Mesendoderm (in vitro differentiated cells): ENCODE measurements at regions not wholly inside any gene's neighbourhood (a gene's known extent, or its start where the extent isn't known, plus 50 kb on each side); places are given as distances from the start of the nearest gene placed in this dataset.
"Not testable (repeated sequence)": the region's sequence is repeated elsewhere in the genome, so short reads cannot be mapped to it uniquely, and the experiment has no call there.

Experiments used
- DNase-seq: peaks from one replicate; pipeline ENCODE4 v3.0.0; 2013
- H2AK5ac ChIP-seq: 2 replicates; pipeline ENCODE4 v1.6.1; 2013; ENCODE audit warnings: low read length, inconsistent platforms
- H2BK120ac ChIP-seq: 2 replicates; pipeline ENCODE4 v1.6.1; 2013; ENCODE audit warnings: low read depth, mild to moderate bottlenecking, low read length, moderate library complexity, mixed read lengths
- H2BK15ac ChIP-seq: replicated peaks from 2 replicates; pipeline ENCODE4 v1.6.1; 2013; ENCODE audit warnings: low read depth, mild to moderate bottlenecking, moderate library complexity
- H2BK5ac ChIP-seq: 2 replicates; pipeline ENCODE4 v1.6.1; 2013; ENCODE audit warnings: low read length, inconsistent platforms
- H3K18ac ChIP-seq: 2 replicates; pipeline ENCODE4 v1.6.1; 2013; ENCODE audit warnings: mild to moderate bottlenecking, low read length, mixed read lengths
- H3K23ac ChIP-seq: one replicate; pipeline ENCODE4 v1.6.1; 2013; ENCODE audit warnings: low read length
- H3K27ac ChIP-seq: 2 replicates; pipeline ENCODE4 v1.5.1; 2013; ENCODE audit warnings: low read depth, mild to moderate bottlenecking, inconsistent platforms, low read length, moderate library complexity
- H3K27me3 ChIP-seq: 2 replicates; pipeline ENCODE4 v1.6.1; 2013; ENCODE audit warnings: low read length, control low read depth, mild to moderate bottlenecking, inconsistent platforms; ENCODE audit not compliant: insufficient read depth, poor library complexity
- H3K36me3 ChIP-seq: 2 replicates; pipeline ENCODE4 v1.6.1; 2013; ENCODE audit warnings: low read length, inconsistent platforms; ENCODE audit not compliant: control insufficient read depth, insufficient read depth
- H3K4ac ChIP-seq: one replicate; pipeline ENCODE4 v1.6.1; 2013; ENCODE audit warnings: low read depth, mild to moderate bottlenecking, low read length, moderate library complexity
- H3K4me1 ChIP-seq: 2 replicates; pipeline ENCODE4 v1.6.1; 2013; ENCODE audit warnings: low read depth, low read length, inconsistent platforms; ENCODE audit not compliant: control insufficient read depth
- H3K4me2 ChIP-seq: 2 replicates; pipeline ENCODE4 v1.6.1; 2013; ENCODE audit warnings: low read length
- H3K4me3 ChIP-seq: 2 replicates; pipeline ENCODE4 v1.5.1; 2013; ENCODE audit warnings: mild to moderate bottlenecking, low read length
- H3K56ac ChIP-seq: one replicate; pipeline ENCODE4 v1.6.1; 2013; ENCODE audit warnings: low read length
- H3K79me1 ChIP-seq: 2 replicates; pipeline ENCODE4 v1.6.1; 2013; ENCODE audit warnings: low read length, inconsistent platforms
- H3K79me2 ChIP-seq: 2 replicates; pipeline ENCODE4 v1.6.1; 2013; ENCODE audit warnings: mild to moderate bottlenecking, low read length; ENCODE audit not compliant: control insufficient read depth, insufficient read depth
- H3K9ac ChIP-seq: 2 replicates; pipeline ENCODE4 v1.6.1; 2013; ENCODE audit warnings: low read length, inconsistent platforms
- H4K5ac ChIP-seq: one replicate; pipeline ENCODE4 v1.6.1; 2013; ENCODE audit warnings: low read length
- H4K8ac ChIP-seq: one replicate; pipeline ENCODE4 v1.6.1; 2013; ENCODE audit warnings: low read depth, mild to moderate bottlenecking, control low read depth, low read length, moderate library complexity
- WGBS: extraction: QIAGEN DNeasy Blood & Tissue Kit; methylation state at CpG from one replicate; pipeline ENCODE4 v1.1.7; 2013; ENCODE audit warnings: low lambda C conversion rate, missing lambda C conversion rate; ENCODE audit not compliant: insufficient coverage; ENCODE audit errors: extremely low coverage; 5-methylcytosine and 5-hydroxymethylcytosine counted together

DNA sequence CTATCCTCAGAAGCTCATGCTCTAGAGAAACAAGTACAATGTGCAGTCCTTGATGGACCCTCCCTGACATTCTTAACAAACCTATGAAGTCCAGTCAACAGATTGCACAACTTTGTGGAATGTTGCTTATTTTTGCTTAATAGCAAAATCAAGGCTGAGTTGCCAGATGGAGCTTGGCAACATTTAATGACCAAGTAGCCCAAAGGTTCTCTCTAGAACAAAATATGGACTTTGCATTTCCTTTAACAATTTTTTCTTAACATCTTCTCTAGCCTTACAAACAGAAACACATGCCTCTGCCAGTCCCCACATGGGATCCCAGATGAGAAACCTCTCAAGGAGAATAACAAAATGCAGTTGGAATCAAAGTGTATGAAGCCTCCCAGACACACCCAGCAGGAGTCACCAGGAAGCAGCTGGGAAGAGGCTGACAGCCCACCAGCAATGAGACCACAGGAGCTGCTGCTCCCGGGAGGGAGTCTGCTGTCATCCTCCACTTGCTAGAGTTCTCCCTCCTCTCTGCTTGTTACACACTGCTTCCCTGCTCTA lies 422.5 kb upstream of the CDIN1 start:
- Histone ChIP-seq H3K36me3 (no peaks in the 10 kb centered on the region), H3K18ac (no peak overlapping the region), H4K5ac (no peak overlapping the region), H3K9ac (no peak overlapping the region), H3K4ac (no peak overlapping the region), H3K79me2 (no peaks in the 10 kb centered on the region), H3K56ac (no peak overlapping the region), H4K8ac (no peak overlapping the region), H3K4me1 (no peaks in the 10 kb centered on the region), H2BK15ac (no peak overlapping the region), H2BK120ac (no peak overlapping the region), H2AK5ac (no peak overlapping the region), H3K79me1 (no peaks in the 10 kb centered on the region), H3K27ac (no peak overlapping the region), H3K23ac (no peak overlapping the region), H3K4me3 (no peak overlapping the region), H3K27me3 (no peaks in the 10 kb centered on the region), H3K4me2 (no peak overlapping the region), H2BK5ac (no peak overlapping the region)
- DNase-seq: peak; percentile 13
- no CpG with 5 or more reads among the region's 1 CpG for WGBS

GRCh38 chr15:36160351-36160750 lies 419.1 kb upstream of the CDIN1 start:
- no CpG with 5 or more reads among the region's 1 CpG for WGBS
- Histone ChIP-seq H2BK120ac (no peak overlapping the region), H3K4ac (no peak overlapping the region), H2BK15ac (no peak overlapping the region), H3K79me1 (no peaks in the 10 kb centered on the region), H3K27me3 (no peaks in the 10 kb centered on the region), H3K4me3 (no peak overlapping the region), H3K18ac (no peak overlapping the region), H3K4me2 (no peak overlapping the region), H4K5ac (no peak overlapping the region), H3K23ac (no peak overlapping the region), H2BK5ac (no peak overlapping the region), H3K79me2 (no peaks in the 10 kb centered on the region), H3K27ac (no peak overlapping the region), H2AK5ac (no peak overlapping the region), H3K9ac (no peak overlapping the region), H3K56ac (no peak overlapping the region), H3K36me3 (no peaks in the 10 kb centered on the region), H4K8ac (no peak overlapping the region), H3K4me1 (no peaks in the 10 kb centered on the region)
- DNase-seq: no peak

GRCh38 chr15:36161108-36161507 lies 418.3 kb upstream of the CDIN1 start:
- no peak overlapping the region for H3K4ac ChIP-seq

GRCh38 chr15:36161771-36162212 lies 417.6 kb upstream of the CDIN1 start:
- Histone ChIP-seq H3K27me3 (no peaks in the 10 kb centered on the region), H3K9ac (no peak overlapping the region), H3K4me1 (no peaks in the 10 kb centered on the region), H3K18ac (no peak overlapping the region), H4K5ac (no peak overlapping the region), H4K8ac (no peak overlapping the region), H3K36me3 (no peaks in the 10 kb centered on the region), H3K4me3 (no peak overlapping the region), H3K56ac (no peak overlapping the region), H2BK5ac (no peak overlapping the region), H3K79me2 (no peaks in the 10 kb centered on the region), H3K4ac (no peak overlapping the region), H2BK120ac (no peak overlapping the region), H3K79me1 (no peaks in the 10 kb centered on the region), H3K27ac (no peak overlapping the region), H3K23ac (no peak overlapping the region), H2BK15ac (no peak overlapping the region), H3K4me2 (no peak overlapping the region), H2AK5ac (no peak overlapping the region)
- WGBS: no CpG with 5 or more reads among the region's 2 CpGs
- DNase-seq: peak; percentile 26

More at GRCh38 chr15:36161108-36161507, 418.3 kb upstream of the CDIN1 start:
- no peaks in the 10 kb centered on the region for H3K4me1 ChIP-seq
- no peaks in the 10 kb centered on the region for H3K79me1 ChIP-seq
- H2AK5ac ChIP-seq: no peak overlapping the region
- no peak overlapping the region for H3K4me3 ChIP-seq
- H2BK15ac ChIP-seq: no peak overlapping the region
- no peak overlapping the region for H2BK120ac ChIP-seq
- H3K27ac ChIP-seq: no peak overlapping the region
- H2BK5ac ChIP-seq: no peak overlapping the region
- no peaks in the 10 kb centered on the region for H3K36me3 ChIP-seq
- no peak overlapping the region for H3K23ac ChIP-seq
- no peaks in the 10 kb centered on the region for H3K27me3 ChIP-seq
- H3K4me2 ChIP-seq: no peak overlapping the region
- no peak overlapping the region for H3K18ac ChIP-seq
- no peak overlapping the region for H3K56ac ChIP-seq
- no peak overlapping the region for H4K8ac ChIP-seq
- H3K9ac ChIP-seq: no peak overlapping the region
- DNase-seq: no peak
- no peaks in the 10 kb centered on the region for H3K79me2 ChIP-seq
- no peak overlapping the region for H4K5ac ChIP-seq

GRCh38 chr15:36163983-36164382 lies 415.4 kb upstream of the CDIN1 start:
- not testable (repeated sequence) for H3K79me2 ChIP-seq, H3K27me3 ChIP-seq, H3K18ac ChIP-seq, H3K4ac ChIP-seq, H4K8ac ChIP-seq, DNase-seq, H2BK5ac ChIP-seq, H2AK5ac ChIP-seq, H2BK15ac ChIP-seq, H3K9ac ChIP-seq, H3K56ac ChIP-seq, H3K4me3 ChIP-seq, H3K36me3 ChIP-seq, H3K27ac ChIP-seq, H2BK120ac ChIP-seq, H3K79me1 ChIP-seq, H4K5ac ChIP-seq, H3K4me1 ChIP-seq, H3K23ac ChIP-seq, H3K4me2 ChIP-seq
- WGBS: no CpG with 5 or more reads among the region's 13 CpGs

GRCh38 chr15:36172955-36173354 lies 406.5 kb upstream of the CDIN1 start:
- Histone ChIP-seq H3K79me1 (no peaks in the 10 kb centered on the region), H2BK120ac (no peak overlapping the region), H3K9ac (no peak overlapping the region), H3K4me1 (no peaks in the 10 kb centered on the region), H2BK5ac (no peak overlapping the region), H3K27me3 (no peaks in the 10 kb centered on the region), H3K27ac (no peak overlapping the region), H2AK5ac (no peak overlapping the region), H3K36me3 (no peaks in the 10 kb centered on the region), H3K4ac (no peak overlapping the region), H3K79me2 (no peaks in the 10 kb centered on the region), H3K18ac (no peak overlapping the region), H2BK15ac (no peak overlapping the region), H3K4me2 (no peak overlapping the region), H4K5ac (no peak overlapping the region), H4K8ac (no peak overlapping the region), H3K4me3 (no peak overlapping the region), H3K23ac (no peak overlapping the region), H3K56ac (no peak overlapping the region)
- no peak for DNase-seq
- WGBS: no CpG with 5 or more reads among the region's 2 CpGs
